Stimulated activated naive CD8-positive, alpha-beta T cell treated with anti-CD3 and anti-CD28 coated beads, Interleukin-15, Interleukin-2, amounts not matched to agents 100 U/mL and 50 U/mL, for 24 hours (primary cell): ENCODE measurements at regions not wholly inside any gene's neighbourhood (a gene's known extent, or its start where the extent isn't known, plus 50 kb on each side); places are given as distances from the start of the nearest gene placed in this dataset.

ENCODE experiments used
- ATAC-seq: fragments of 150-1000 bp; cut with Tn5 transposase; one replicate; pipeline ENCODE4 v1.10.0; 2021
- DNase-seq: peaks from one replicate; pipeline ENCODE4 v3.0.0; 2021

- no peak for DNase-seq
Observed at GRCh38 chr13:107475753-107476453, 739.4 kb downstream of the LIG4 start.

GRCh38 chr13:107473253-107473652 lies 742.1 kb downstream of the LIG4 start:
- no peak for ATAC-seq
- no peak for DNase-seq

More at GRCh38 chr13:107475753-107476453, 739.4 kb downstream of the LIG4 start:
- ATAC-seq: no peak

- ATAC-seq: no peak
- DNase-seq: no peak
Observed at GRCh38 chr13:107466326-107467099, 748.8 kb downstream of the LIG4 start.

- ATAC-seq (no peak), DNase-seq (no peak)
Observed at GRCh38 chr13:107462501-107462900, 752.8 kb downstream of the LIG4 start.

GRCh38 chr13:107461751-107462150 lies 753.6 kb downstream of the LIG4 start:
- DNase-seq: no peak
- no peak for ATAC-seq

- ATAC-seq: no peak
- no peak for DNase-seq
Observed at GRCh38 chr13:107459430-107459829, 755.9 kb downstream of the LIG4 start.

GRCh38 chr13:107458269-107458668 lies 757.1 kb downstream of the LIG4 start:
- ATAC-seq (no peak), DNase-seq (no peak)

GRCh38 chr13:107457686-107458085 lies 757.6 kb downstream of the LIG4 start:
- no peak for ATAC-seq
- no peak for DNase-seq

GRCh38 chr13:107456431-107456830 lies 758.9 kb downstream of the LIG4 start:
- DNase-seq: no peak
- no peak for ATAC-seq

GRCh38 chr13:107452833-107453232 lies 762.5 kb downstream of the LIG4 start:
- DNase-seq: no peak
- ATAC-seq: no peak

- no peak for DNase-seq
- ATAC-seq: no peak
Observed at GRCh38 chr13:107450931-107451330, 764.4 kb downstream of the LIG4 start.

GRCh38 chr13:107450431-107450830 lies 764.9 kb downstream of the LIG4 start:
- DNase-seq: no peak
- no peak for ATAC-seq

GRCh38 chr13:107447591-107447990 lies 767.7 kb downstream of the LIG4 start:
- no peak for DNase-seq

GRCh38 chr13:107441279-107441678 lies 774.1 kb downstream of the LIG4 start:
- no peak for DNase-seq
- no peak for ATAC-seq

More at GRCh38 chr13:107447591-107447990, 767.7 kb downstream of the LIG4 start:
- no peak for ATAC-seq

- ATAC-seq: no peak
Observed at GRCh38 chr13:107438251-107438650, 777.1 kb downstream of the LIG4 start.

GRCh38 chr13:107434347-107434746 lies 781.0 kb downstream of the LIG4 start:
- DNase-seq (no peak), ATAC-seq (no peak)

More at GRCh38 chr13:107438251-107438650, 777.1 kb downstream of the LIG4 start:
- no peak for DNase-seq

- DNase-seq (no peak), ATAC-seq (no peak)
Observed at GRCh38 chr13:107427536-107427935, 787.8 kb downstream of the LIG4 start.

GRCh38 chr13:107422421-107422820 lies 792.9 kb downstream of the LIG4 start:
- ATAC-seq: no peak
- DNase-seq: no peak

- DNase-seq (no peak), ATAC-seq (no peak)
Observed at GRCh38 chr13:107421951-107422350, 793.4 kb downstream of the LIG4 start.

GRCh38 chr13:107421028-107421427 lies 794.3 kb downstream of the LIG4 start:
- DNase-seq: no peak
- no peak for ATAC-seq

- DNase-seq (no peak), ATAC-seq (no peak)
Observed at GRCh38 chr13:107413005-107413404, 802.3 kb downstream of the LIG4 start.

- ATAC-seq (no peak), DNase-seq (no peak)
Observed at GRCh38 chr13:107407074-107407473, 808.3 kb downstream of the LIG4 start.

- no peak for ATAC-seq
- no peak for DNase-seq
Observed at GRCh38 chr13:107395927-107396662, 819.2 kb downstream of the LIG4 start.
